Liver (tissue), 3 donors: ENCODE measurements at regions not wholly inside any gene's neighbourhood (a gene's known extent, or its start where the extent isn't known, plus 50 kb on each side); places are given as distances from the start of the nearest gene placed in this dataset.

Experiments used
- ATF3 ChIP-seq: IDR thresholded peaks from 2 replicates; pipeline ENCODE4 v1.6.1; 2016; ENCODE audit warnings: antibody characterized with exemption
- CTCF ChIP-seq: fragments of 150-350 bp; IDR thresholded peaks from 2 replicates; pipeline ENCODE4 v1.5.1; 2017; ENCODE audit warnings: improper control_type of control experiment, low read depth, low read length; ENCODE audit not compliant: missing input control
- FOXA1 ChIP-seq: IDR thresholded peaks from 2 replicates; pipeline ENCODE4 v1.6.1; 2016; ENCODE audit warnings: antibody characterized with exemption
- GABPA ChIP-seq, 2 donors: IDR thresholded peaks in 1 of 2; conservative IDR thresholded peaks in 1 of 2; 2 replicates each; pipeline ENCODE4 v1.6.1; 2016; ENCODE audit warnings: antibody characterized with exemption in 2 of 2, mild to moderate bottlenecking in 1 of 2, moderate library complexity in 1 of 2
- JUND ChIP-seq, 2 donors: IDR thresholded peaks; 2 replicates each; pipeline ENCODE4 v1.6.1; 2016; ENCODE audit warnings: antibody characterized with exemption in 2 of 2
- MAX ChIP-seq: IDR thresholded peaks from 2 replicates; pipeline ENCODE4 v1.6.1; 2016; ENCODE audit warnings: antibody characterized with exemption
- RAD21 ChIP-seq, 2 donors: IDR thresholded peaks; 2 replicates each; pipeline ENCODE4 v1.6.1; 2016; ENCODE audit warnings: antibody characterized with exemption in 2 of 2, mild to moderate bottlenecking in 2 of 2
- RXRA ChIP-seq, 2 donors: IDR thresholded peaks; 2 replicates each; pipeline ENCODE4 v1.6.1; 2017 to 2018; ENCODE audit warnings: antibody characterized with exemption in 2 of 2, mild to moderate bottlenecking in 1 of 2
- TAF1 ChIP-seq: conservative IDR thresholded peaks from 2 replicates; pipeline ENCODE4 v1.6.1; 2016; ENCODE audit warnings: antibody characterized with exemption, mild to moderate bottlenecking
- YY1 ChIP-seq: IDR thresholded peaks from 2 replicates; pipeline ENCODE4 v1.6.1; 2016; ENCODE audit warnings: antibody characterized with exemption, mild to moderate bottlenecking
- ZBTB33 ChIP-seq: IDR thresholded peaks from 2 replicates; pipeline ENCODE4 v1.6.1; 2016; ENCODE audit warnings: antibody characterized with exemption
- donor health status: healthy.
- donor health status: healthy.

GRCh38 chr21:27515676-27516075 lies 548.8 kb upstream of the ADAMTS5 start:
- TF ChIP-seq RXRA (IDR thresholded peaks at IDR 0.05) = no peak
- no peak for TF ChIP-seq CTCF
- TF ChIP-seq GABPA (IDR thresholded peaks at IDR 0.05 in 1 of 2, conservative IDR thresholded peaks at IDR 0.05 in 1 of 2) = no peak
- TF ChIP-seq ZBTB33 = no peak
- no peak for TF ChIP-seq JUND (IDR thresholded peaks at IDR 0.05)
- no peak for TF ChIP-seq TAF1
- TF ChIP-seq RAD21 (IDR thresholded peaks at IDR 0.05) = no peak
- TF ChIP-seq MAX = no peak
- TF ChIP-seq YY1 = no peak
- no peak for TF ChIP-seq FOXA1
- TF ChIP-seq ATF3 = no peak
